ENCODE measurements at regions not wholly inside any gene's neighbourhood (a gene's known extent, or its start where the extent isn't known, plus 50 kb on each side); places are given as distances from the start of the nearest gene placed in this dataset.

DNA sequence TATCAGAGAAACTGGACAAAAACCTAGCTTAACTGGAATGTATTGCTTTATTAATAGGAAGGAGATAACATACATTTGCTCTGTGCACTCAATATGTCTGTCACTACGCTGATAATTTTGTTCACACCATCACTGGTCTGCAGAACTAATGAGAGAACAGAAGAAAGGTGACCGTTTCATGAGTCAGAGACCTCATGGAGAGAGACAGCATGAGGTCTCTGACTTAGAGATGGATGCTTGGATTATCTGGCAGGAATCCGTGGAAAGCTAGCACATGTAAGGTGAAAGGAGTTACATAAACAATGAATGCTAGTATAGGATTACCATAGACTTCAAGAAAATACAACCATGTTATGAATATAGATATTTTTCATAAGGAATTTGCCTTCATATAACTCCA, 947.3 kb downstream of the IPMK start:
- no peak for TF ChIP-seq ZFX (IDR thresholded peaks at IDR 0.05)
- TF ChIP-seq, protein P1, sequence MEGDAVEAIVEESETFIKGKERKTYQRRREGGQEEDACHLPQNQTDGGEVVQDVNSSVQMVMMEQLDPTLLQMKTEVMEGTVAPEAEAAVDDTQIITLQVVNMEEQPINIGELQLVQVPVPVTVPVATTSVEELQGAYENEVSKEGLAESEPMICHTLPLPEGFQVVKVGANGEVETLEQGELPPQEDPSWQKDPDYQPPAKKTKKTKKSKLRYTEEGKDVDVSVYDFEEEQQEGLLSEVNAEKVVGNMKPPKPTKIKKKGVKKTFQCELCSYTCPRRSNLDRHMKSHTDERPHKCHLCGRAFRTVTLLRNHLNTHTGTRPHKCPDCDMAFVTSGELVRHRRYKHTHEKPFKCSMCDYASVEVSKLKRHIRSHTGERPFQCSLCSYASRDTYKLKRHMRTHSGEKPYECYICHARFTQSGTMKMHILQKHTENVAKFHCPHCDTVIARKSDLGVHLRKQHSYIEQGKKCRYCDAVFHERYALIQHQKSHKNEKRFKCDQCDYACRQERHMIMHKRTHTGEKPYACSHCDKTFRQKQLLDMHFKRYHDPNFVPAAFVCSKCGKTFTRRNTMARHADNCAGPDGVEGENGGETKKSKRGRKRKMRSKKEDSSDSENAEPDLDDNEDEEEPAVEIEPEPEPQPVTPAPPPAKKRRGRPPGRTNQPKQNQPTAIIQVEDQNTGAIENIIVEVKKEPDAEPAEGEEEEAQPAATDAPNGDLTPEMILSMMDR (conservative IDR thresholded peaks at IDR 0.05): no peak
- H3K27ac ChIP-seq: no peak overlapping the region

DNA sequence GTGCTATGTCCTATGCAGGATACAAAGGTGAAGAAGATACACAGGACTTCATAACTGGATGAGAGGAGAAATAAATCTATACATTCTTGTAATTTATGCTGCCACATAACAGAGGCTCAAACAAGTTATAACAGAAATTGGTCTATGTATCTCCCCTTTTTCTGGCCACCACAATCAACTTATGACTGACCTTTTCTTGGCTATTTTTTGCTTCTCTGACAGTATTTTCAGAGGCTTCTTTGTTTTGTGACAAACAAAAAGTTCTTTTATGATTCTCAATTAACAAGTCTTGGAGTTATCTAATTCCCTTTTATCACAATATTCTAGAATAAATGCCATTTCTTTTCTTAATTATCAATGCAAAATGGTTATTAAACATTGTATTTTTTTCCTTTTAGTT, 953.0 kb upstream of the ZWINT start:
- no peak for TF ChIP-seq ZFX (IDR thresholded peaks at IDR 0.05)
- TF ChIP-seq, protein P1 (conservative IDR thresholded peaks at IDR 0.05): no peak
- no peak overlapping the region for H3K27ac ChIP-seq

DNA sequence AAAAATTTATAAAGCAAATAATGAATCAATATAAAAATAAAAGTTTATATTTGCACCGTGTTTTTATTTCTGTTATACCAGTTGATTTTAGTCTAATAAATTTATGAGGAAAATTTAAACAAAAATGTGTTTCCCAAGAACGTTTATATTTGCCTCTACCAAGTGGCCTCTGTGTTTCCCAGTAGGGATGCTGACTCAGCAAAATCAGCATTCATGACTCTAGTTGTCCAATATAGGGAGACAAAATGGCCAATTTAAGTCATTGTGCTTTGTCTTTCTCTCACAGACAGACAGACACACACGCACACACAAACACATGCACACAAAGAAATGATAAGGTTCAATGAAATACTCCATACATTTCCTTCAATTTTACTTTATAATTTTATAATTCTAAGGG, 942.5 kb upstream of the ZWINT start:
- no peak for TF ChIP-seq ZFX (IDR thresholded peaks at IDR 0.05)
- TF ChIP-seq, protein P1 (conservative IDR thresholded peaks at IDR 0.05): no peak
- no peak overlapping the region for H3K27ac ChIP-seq

DNA sequence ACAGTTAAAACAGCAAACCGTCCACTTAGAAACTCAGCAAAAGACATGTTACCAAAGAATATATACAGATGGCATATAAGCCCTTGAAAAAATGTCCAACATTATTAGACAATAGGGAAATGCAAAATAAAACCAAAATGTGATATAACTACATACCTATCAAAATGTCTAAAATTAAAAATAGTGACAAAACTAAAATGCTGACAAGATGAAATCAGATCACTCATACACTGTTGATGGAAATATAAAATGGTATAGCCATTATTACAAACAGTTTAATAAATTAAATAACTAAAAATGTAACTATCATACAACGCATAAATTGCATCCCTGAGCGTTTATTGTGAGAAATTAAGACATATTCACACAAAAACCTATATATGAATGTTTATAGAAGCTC, 939.7 kb upstream of the ZWINT start:
- no peak overlapping the region for H3K27ac ChIP-seq
- TF ChIP-seq, protein P1 (conservative IDR thresholded peaks at IDR 0.05): no peak
- no peak for TF ChIP-seq ZFX (IDR thresholded peaks at IDR 0.05)

DNA sequence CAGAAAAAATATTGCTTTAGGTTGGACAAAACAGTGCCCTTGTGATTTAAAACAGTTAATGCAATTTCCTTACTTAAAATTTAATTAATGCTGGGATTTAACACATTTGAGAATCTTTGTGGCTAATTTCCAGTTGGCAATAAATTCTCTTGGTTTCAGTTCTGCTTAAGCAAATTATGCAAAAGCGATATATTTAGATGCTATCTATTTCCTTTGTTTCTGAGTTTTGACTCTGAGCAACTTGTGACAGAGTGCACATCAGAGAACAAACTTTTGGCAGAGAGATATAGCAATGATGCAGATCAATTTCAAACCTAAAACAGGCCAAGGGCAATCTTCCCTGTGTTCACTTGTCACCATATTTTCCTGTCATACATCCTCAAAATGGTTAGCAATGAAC, 933.6 kb upstream of the ZWINT start:
- TF ChIP-seq ZFX (IDR thresholded peaks at IDR 0.05): no peak
- TF ChIP-seq, protein P1 (conservative IDR thresholded peaks at IDR 0.05): no peak
- H3K27ac ChIP-seq: no peak overlapping the region

DNA sequence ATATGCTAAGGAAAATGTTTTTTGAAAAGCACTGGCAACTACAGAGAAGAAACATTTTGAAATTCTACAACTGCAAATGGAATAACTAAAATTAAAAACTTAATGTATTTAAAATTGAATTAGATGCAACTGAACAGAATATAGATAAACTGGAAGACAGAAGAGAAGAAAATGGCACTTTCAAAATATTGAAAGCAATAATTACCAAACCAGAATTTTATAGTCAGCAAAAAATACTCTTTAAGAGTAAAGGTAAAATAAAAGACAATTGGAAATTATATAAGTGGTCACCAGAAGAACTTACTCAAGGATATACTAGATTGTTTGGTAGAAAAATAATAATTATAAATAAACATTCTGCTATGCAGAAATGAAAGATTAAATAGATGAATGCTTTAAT, 927.7 kb upstream of the ZWINT start:
- TF ChIP-seq ZFX (IDR thresholded peaks at IDR 0.05): no peak
- TF ChIP-seq, protein P1 (conservative IDR thresholded peaks at IDR 0.05): no peak
- H3K27ac ChIP-seq: no peak overlapping the region

DNA sequence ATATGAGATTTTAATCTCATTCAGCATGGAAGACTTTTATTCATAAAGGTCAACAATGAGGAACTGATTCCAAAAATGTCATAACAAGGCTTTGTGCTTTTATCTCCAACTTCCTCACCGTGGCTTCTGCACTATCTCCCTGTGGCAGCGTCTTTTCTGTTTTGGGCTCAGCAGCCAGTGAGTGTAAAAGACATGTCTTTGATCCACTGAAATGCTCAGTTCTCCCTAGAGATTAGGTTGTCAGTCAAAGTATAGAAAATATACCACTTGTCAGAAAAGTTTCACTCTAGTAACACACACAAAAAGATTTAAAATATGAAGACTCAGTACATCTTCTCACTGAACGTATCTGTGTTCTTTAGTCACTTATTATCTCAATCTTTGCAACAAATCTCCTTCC, 901.8 kb upstream of the ZWINT start:
- H3K27ac ChIP-seq: no peak overlapping the region
- no peak for TF ChIP-seq ZFX (IDR thresholded peaks at IDR 0.05)
- TF ChIP-seq, protein P1 (conservative IDR thresholded peaks at IDR 0.05): no peak
